HCT116 (cell line): ENCODE measurements at regions not wholly inside any gene's neighbourhood (a gene's known extent, or its start where the extent isn't known, plus 50 kb on each side); places are given as distances from the start of the nearest gene placed in this dataset.

Experiments used
- CBX3 ChIP-seq: IDR thresholded peaks from 2 replicates; pipeline ENCODE4 v1.6.1; 2012; ENCODE audit warnings: low read depth
- CEBPB ChIP-seq: IDR thresholded peaks from 2 replicates; pipeline ENCODE4 v1.6.1; 2012; ENCODE audit warnings: low read depth
- EZH2 ChIP-seq: fragments of 200-600 bp; sonication (generic); IDR thresholded peaks from 2 replicates; pipeline ENCODE4 v1.6.1; 2017; ENCODE audit warnings: antibody characterized with exemption, mixed run types
- EZH2phosphoT487 ChIP-seq: fragments of 200-600 bp; IDR thresholded peaks from 2 replicates; pipeline ENCODE4 v1.6.1; 2018; ENCODE audit warnings: antibody characterized with exemption, borderline replicate concordance
- FOSL1 ChIP-seq: IDR thresholded peaks from 2 replicates; pipeline ENCODE4 v1.6.1; 2012; ENCODE audit warnings: low read depth
- POLR2A ChIP-seq: IDR thresholded peaks from 2 replicates; pipeline ENCODE4 v1.7.0; 2011; ENCODE audit warnings: borderline replicate concordance; ENCODE audit not compliant: insufficient read depth, insufficient read length; ENCODE audit errors: extremely low read depth
- POLR2AphosphoS5 ChIP-seq: IDR thresholded peaks from 2 replicates; pipeline ENCODE4 v1.6.1; 2011; ENCODE audit warnings: mild to moderate bottlenecking, low read depth, low read length, moderate library complexity
- SP1 ChIP-seq: IDR thresholded peaks from 2 replicates; pipeline ENCODE4 v1.6.1; 2012; ENCODE audit warnings: low read depth
- YY1 ChIP-seq: IDR thresholded peaks from 2 replicates; pipeline ENCODE4 v1.6.1; 2011; ENCODE audit warnings: low read length, low read depth, moderate library complexity, mild to moderate bottlenecking; ENCODE audit not compliant: insufficient replicate concordance; ENCODE audit errors: extremely low read depth
- TF ChIP-seq, protein P1 (sequence below), 3 experiments: fragments of 200-600 bp in 1 of 3; sonication (generic) in 1 of 3; IDR thresholded peaks in 2 of 3; conservative IDR thresholded peaks in 1 of 3; 2 replicates each; pipeline ENCODE4 v1.5.1; 2012 to 2017; ENCODE audit warnings: low read depth in 2 of 3, low read length in 2 of 3, antibody characterized with exemption in 1 of 3, borderline replicate concordance in 1 of 3, control low read depth in 1 of 3, mild to moderate bottlenecking in 1 of 3, mixed read lengths in 1 of 3, mixed run types in 1 of 3, moderate library complexity in 1 of 3; ENCODE audit not compliant: insufficient read depth in 1 of 3
- TF ChIP-seq, protein P2 (sequence below): IDR thresholded peaks from 2 replicates; pipeline ENCODE4 v1.6.1; 2012
- TF ChIP-seq, protein P3 (sequence below): IDR thresholded peaks from 2 replicates; pipeline ENCODE4 v1.6.1; 2012; ENCODE audit warnings: low read depth

DNA sequence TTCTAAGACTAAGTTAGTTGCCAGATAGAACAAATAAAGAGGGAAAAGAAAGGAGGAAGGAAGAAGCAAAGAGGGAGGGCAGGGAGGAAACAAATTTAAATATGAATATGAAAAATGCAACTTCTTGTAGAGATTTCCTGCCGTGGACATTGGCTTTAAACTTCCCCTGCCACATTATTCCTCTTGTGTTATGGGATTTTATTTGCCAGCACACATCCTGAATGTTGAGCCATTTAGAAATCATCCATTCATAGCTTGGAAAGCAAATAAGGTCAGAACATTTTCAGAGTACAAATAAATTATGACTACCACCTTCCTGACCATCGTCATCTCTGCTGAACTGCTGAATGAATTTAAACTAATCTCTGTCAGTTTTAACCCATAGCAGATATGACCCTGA, 911.9 kb upstream of the LRRN3 start:
- TF ChIP-seq, protein P1, sequence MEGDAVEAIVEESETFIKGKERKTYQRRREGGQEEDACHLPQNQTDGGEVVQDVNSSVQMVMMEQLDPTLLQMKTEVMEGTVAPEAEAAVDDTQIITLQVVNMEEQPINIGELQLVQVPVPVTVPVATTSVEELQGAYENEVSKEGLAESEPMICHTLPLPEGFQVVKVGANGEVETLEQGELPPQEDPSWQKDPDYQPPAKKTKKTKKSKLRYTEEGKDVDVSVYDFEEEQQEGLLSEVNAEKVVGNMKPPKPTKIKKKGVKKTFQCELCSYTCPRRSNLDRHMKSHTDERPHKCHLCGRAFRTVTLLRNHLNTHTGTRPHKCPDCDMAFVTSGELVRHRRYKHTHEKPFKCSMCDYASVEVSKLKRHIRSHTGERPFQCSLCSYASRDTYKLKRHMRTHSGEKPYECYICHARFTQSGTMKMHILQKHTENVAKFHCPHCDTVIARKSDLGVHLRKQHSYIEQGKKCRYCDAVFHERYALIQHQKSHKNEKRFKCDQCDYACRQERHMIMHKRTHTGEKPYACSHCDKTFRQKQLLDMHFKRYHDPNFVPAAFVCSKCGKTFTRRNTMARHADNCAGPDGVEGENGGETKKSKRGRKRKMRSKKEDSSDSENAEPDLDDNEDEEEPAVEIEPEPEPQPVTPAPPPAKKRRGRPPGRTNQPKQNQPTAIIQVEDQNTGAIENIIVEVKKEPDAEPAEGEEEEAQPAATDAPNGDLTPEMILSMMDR (IDR thresholded peaks at IDR 0.05 in 2 of 3, conservative IDR thresholded peaks at IDR 0.05 in 1 of 3; ENCODE audit: borderline replicate concordance in 1 of 3, insufficient read depth in 1 of 3, low read depth in 2 of 3, low read length in 2 of 3) = no peak
- TF ChIP-seq POLR2A = no peak
- TF ChIP-seq CBX3 = no peak
- no peak for TF ChIP-seq FOSL1
- TF ChIP-seq EZH2 = no peak
- TF ChIP-seq, protein P2, sequence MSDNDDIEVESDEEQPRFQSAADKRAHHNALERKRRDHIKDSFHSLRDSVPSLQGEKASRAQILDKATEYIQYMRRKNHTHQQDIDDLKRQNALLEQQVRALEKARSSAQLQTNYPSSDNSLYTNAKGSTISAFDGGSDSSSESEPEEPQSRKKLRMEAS = no peak
- no peak for TF ChIP-seq YY1
- TF ChIP-seq EZH2phosphoT487 = no peak
- no peak for TF ChIP-seq POLR2AphosphoS5
- TF ChIP-seq, protein P3, sequence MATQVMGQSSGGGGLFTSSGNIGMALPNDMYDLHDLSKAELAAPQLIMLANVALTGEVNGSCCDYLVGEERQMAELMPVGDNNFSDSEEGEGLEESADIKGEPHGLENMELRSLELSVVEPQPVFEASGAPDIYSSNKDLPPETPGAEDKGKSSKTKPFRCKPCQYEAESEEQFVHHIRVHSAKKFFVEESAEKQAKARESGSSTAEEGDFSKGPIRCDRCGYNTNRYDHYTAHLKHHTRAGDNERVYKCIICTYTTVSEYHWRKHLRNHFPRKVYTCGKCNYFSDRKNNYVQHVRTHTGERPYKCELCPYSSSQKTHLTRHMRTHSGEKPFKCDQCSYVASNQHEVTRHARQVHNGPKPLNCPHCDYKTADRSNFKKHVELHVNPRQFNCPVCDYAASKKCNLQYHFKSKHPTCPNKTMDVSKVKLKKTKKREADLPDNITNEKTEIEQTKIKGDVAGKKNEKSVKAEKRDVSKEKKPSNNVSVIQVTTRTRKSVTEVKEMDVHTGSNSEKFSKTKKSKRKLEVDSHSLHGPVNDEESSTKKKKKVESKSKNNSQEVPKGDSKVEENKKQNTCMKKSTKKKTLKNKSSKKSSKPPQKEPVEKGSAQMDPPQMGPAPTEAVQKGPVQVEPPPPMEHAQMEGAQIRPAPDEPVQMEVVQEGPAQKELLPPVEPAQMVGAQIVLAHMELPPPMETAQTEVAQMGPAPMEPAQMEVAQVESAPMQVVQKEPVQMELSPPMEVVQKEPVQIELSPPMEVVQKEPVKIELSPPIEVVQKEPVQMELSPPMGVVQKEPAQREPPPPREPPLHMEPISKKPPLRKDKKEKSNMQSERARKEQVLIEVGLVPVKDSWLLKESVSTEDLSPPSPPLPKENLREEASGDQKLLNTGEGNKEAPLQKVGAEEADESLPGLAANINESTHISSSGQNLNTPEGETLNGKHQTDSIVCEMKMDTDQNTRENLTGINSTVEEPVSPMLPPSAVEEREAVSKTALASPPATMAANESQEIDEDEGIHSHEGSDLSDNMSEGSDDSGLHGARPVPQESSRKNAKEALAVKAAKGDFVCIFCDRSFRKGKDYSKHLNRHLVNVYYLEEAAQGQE = no peak
- TF ChIP-seq SP1 = no peak
- TF ChIP-seq CEBPB = no peak
